Left renal cortex interstitium (tissue), 4 donors: ENCODE measurements at regions not wholly inside any gene's neighbourhood (a gene's known extent, or its start where the extent isn't known, plus 50 kb on each side); places are given as distances from the start of the nearest gene placed in this dataset.
"Not testable (repeated sequence)": the region's sequence is repeated elsewhere in the genome, so short reads cannot be mapped to it uniquely, and the experiment has no call there.

Source experiments
- DNase-seq, 4 donors: peaks; one replicate each; pipeline ENCODE4 v3.0.0-alpha.2; 2013; ENCODE audit warnings: low read depth in 4 of 4, low spot score in 2 of 4, missing footprints in 1 of 4

GRCh38 chr20:56689318-56689717, 60.2 kb downstream of the TFAP2C start:
- no peak for DNase-seq

GRCh38 chr20:56689852-56690485, 60.9 kb downstream of the TFAP2C start:
- DNase-seq: no peak

- no peak for DNase-seq
Observed at GRCh38 chr20:56690531-56691175, 61.5 kb downstream of the TFAP2C start.

GRCh38 chr20:56691325-56691998, 62.4 kb downstream of the TFAP2C start:
- no peak for DNase-seq

GRCh38 chr20:56693217-56693616, 64.1 kb downstream of the TFAP2C start:
- DNase-seq: no peak

- DNase-seq: no peak
Observed at GRCh38 chr20:56697476-56697875, 68.4 kb downstream of the TFAP2C start.

- no peak for DNase-seq
Observed at GRCh38 chr20:56698297-56698696, 69.2 kb downstream of the TFAP2C start.

- no peak for DNase-seq
Observed at GRCh38 chr20:56698749-56699148, 69.6 kb downstream of the TFAP2C start.

- no peak for DNase-seq
Observed at GRCh38 chr20:56702931-56703840, 74.1 kb downstream of the TFAP2C start.

- no peak for DNase-seq
Observed at GRCh38 chr20:56706867-56707360, 77.8 kb downstream of the TFAP2C start.

GRCh38 chr20:56708991-56709390, 79.9 kb downstream of the TFAP2C start:
- DNase-seq: no peak

GRCh38 chr20:56710125-56710524, 81.0 kb downstream of the TFAP2C start:
- no peak for DNase-seq

- not testable (repeated sequence) for DNase-seq
Observed at GRCh38 chr20:56710577-56710976, 81.5 kb downstream of the TFAP2C start.

GRCh38 chr20:56711018-56711417, 81.9 kb downstream of the TFAP2C start:
- DNase-seq: no peak

GRCh38 chr20:56715309-56715708, 86.2 kb downstream of the TFAP2C start:
- no peak for DNase-seq

GRCh38 chr20:56715902-56716519, 86.9 kb downstream of the TFAP2C start:
- DNase-seq: no peak

- DNase-seq: no peak
Observed at GRCh38 chr20:56716806-56717205, 87.7 kb downstream of the TFAP2C start.

- no peak for DNase-seq
Observed at GRCh38 chr20:56718816-56719215, 89.7 kb downstream of the TFAP2C start.

- no peak for DNase-seq
Observed at GRCh38 chr20:56720620-56721213, 91.6 kb downstream of the TFAP2C start.

GRCh38 chr20:56722042-56722441, 92.9 kb downstream of the TFAP2C start:
- no peak for DNase-seq
